GM21515 (cell line): ENCODE measurements at regions not wholly inside any gene's neighbourhood (a gene's known extent, or its start where the extent isn't known, plus 50 kb on each side); places are given as distances from the start of the nearest gene placed in this dataset.
A peak's percentile ranks its signal among the peaks of the same experiment; 100 is the strongest.
"Not testable (repeated sequence)": the region's sequence is repeated elsewhere in the genome, so short reads cannot be mapped to it uniquely, and the experiment has no call there.

Experiments used
- ATAC-seq: cut with Tn5 transposase; IDR thresholded peaks from one replicate; pipeline ENCODE4 v1.9.1; 2021; ENCODE audit not compliant: unreplicated experiment

GRCh38 chr16:10312784-10313724, 72.8 kb upstream of the ATF7IP2 start:
- ATAC-seq = peak; percentile 79

GRCh38 chr16:10314317-10314716, 71.5 kb upstream of the ATF7IP2 start:
- ATAC-seq = no peak

- no peak for ATAC-seq
Measured at GRCh38 chr16:10314811-10315210, 71.0 kb upstream of the ATF7IP2 start.

- no peak for ATAC-seq
Measured at GRCh38 chr16:10317425-10318001, 68.3 kb upstream of the ATF7IP2 start.

- ATAC-seq = no peak
Measured at GRCh38 chr16:10318798-10319500, 66.9 kb upstream of the ATF7IP2 start.

GRCh38 chr16:10321407-10322387, 64.2 kb upstream of the ATF7IP2 start:
- no peak for ATAC-seq

- ATAC-seq = no peak
Measured at GRCh38 chr16:10322723-10323527, 62.9 kb upstream of the ATF7IP2 start.

- ATAC-seq = no peak
Measured at GRCh38 chr16:10323528-10323869, 62.4 kb upstream of the ATF7IP2 start.

GRCh38 chr16:10324210-10324609, 61.7 kb upstream of the ATF7IP2 start:
- no peak for ATAC-seq

- ATAC-seq = no peak
Measured at GRCh38 chr16:10325783-10326543, 59.9 kb upstream of the ATF7IP2 start.

GRCh38 chr16:10326647-10327046, 59.2 kb upstream of the ATF7IP2 start:
- ATAC-seq = no peak

- not testable (repeated sequence) for ATAC-seq
Measured at GRCh38 chr16:10328291-10328690, 57.6 kb upstream of the ATF7IP2 start.

GRCh38 chr16:10332241-10332640, 53.6 kb upstream of the ATF7IP2 start:
- ATAC-seq = no peak

GRCh38 chr16:10332775-10333174, 53.1 kb upstream of the ATF7IP2 start:
- no peak for ATAC-seq

- ATAC-seq = no peak
Measured at GRCh38 chr16:10333321-10334032, 52.4 kb upstream of the ATF7IP2 start.

- no peak for ATAC-seq
Measured at GRCh38 chr16:10335681-10336080, 50.2 kb upstream of the ATF7IP2 start.
